SK-N-SH treated with all-trans-retinoic acid at 6 μM for 48 hours (cell line): ENCODE measurements at regions not wholly inside any gene's neighbourhood (a gene's known extent, or its start where the extent isn't known, plus 50 kb on each side); places are given as distances from the start of the nearest gene placed in this dataset.

Experiments
- BACH2 ChIP-seq: fragments of 250-450 bp; sonication (Bioruptor Pico); IDR thresholded peaks from 2 replicates; pipeline ENCODE4 v1.9.0; 2021; ENCODE audit warnings: mild to moderate bottlenecking, borderline replicate concordance
- ESRRG ChIP-seq: fragments of 250-450 bp; sonication (Bioruptor Pico); IDR thresholded peaks from 2 replicates; pipeline ENCODE4 v1.6.1; 2021; ENCODE audit warnings: mild to moderate bottlenecking
- ISL1 ChIP-seq: fragments of 250-450 bp; sonication (Bioruptor Pico); IDR thresholded peaks from 2 replicates; pipeline ENCODE4 v2.1.2; 2022; ENCODE audit warnings: mild to moderate bottlenecking, moderate library complexity
- ZFP3 ChIP-seq: fragments of 250-450 bp; sonication (Bioruptor Pico); IDR thresholded peaks from 2 replicates; pipeline ENCODE4 v1.5.0; 2020; ENCODE audit warnings: mild to moderate bottlenecking, moderate library complexity
- ZFP30 ChIP-seq: fragments of 450-650 bp; formaldehyde crosslinking; IDR thresholded peaks from 2 replicates; pipeline ENCODE4 v1.5.0; 2022; ENCODE audit warnings: mild to moderate bottlenecking, moderate library complexity
- ZNF565 ChIP-seq: fragments of 450-650 bp; formaldehyde crosslinking; conservative IDR thresholded peaks from 2 replicates; pipeline ENCODE4 v1.5.0; 2020; ENCODE audit warnings: low read depth, mild to moderate bottlenecking, moderate library complexity
- ZNF70 ChIP-seq: fragments of 450-650 bp; formaldehyde crosslinking; IDR thresholded peaks from 2 replicates; pipeline ENCODE4 v1.5.0; 2020; ENCODE audit warnings: mild to moderate bottlenecking, moderate library complexity
- TF ChIP-seq, protein P1 (sequence below): fragments of 250-450 bp; sonication (Bioruptor Pico); IDR thresholded peaks from 2 replicates; pipeline ENCODE4 v1.8.0; 2020; ENCODE audit warnings: mild to moderate bottlenecking, moderate library complexity, borderline replicate concordance
- TF ChIP-seq, protein P2 (sequence below): fragments of 250-450 bp; sonication (Bioruptor Pico); IDR thresholded peaks from 2 replicates; pipeline ENCODE4 v1.5.1; 2021; ENCODE audit warnings: mild to moderate bottlenecking, moderate library complexity
- TF ChIP-seq, protein P3 (sequence below): fragments of 250-450 bp; sonication (Bioruptor Pico); IDR thresholded peaks from 2 replicates; pipeline ENCODE4 v1.5.1; 2020; ENCODE audit warnings: low read depth, mild to moderate bottlenecking, moderate library complexity

DNA sequence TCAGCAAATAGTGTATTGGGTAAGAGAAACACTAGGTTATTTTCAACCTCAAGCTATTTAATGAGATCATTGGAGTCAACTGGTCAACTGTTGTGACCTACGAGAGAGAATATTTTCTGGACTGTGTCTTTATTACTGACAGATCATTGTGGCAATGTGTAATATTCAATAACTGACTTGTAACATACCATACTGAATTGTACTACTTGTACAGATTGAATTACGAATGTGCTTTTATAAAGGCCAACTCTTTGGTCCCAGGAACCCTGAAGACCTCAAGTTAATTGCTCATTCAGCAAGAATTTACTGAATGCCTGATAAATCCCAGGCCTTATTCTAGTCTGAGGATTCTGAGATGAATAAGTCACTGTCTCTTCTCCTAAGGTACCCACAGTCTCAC, 56.1 kb upstream of the CAMK1G start:
- TF ChIP-seq ZFP30 (CRISPR knock-in tag) (no peak), ZFP3 (CRISPR knock-in tag) (no peak), BACH2 (CRISPR knock-in tag) (no peak), ZNF70 (CRISPR knock-in tag) (no peak), ESRRG (CRISPR knock-in tag) (no peak), ZNF565 (CRISPR knock-in tag) (no peak), ISL1 (no peak; the same call in 1 of the 2 replicates)
- TF ChIP-seq, protein P1, sequence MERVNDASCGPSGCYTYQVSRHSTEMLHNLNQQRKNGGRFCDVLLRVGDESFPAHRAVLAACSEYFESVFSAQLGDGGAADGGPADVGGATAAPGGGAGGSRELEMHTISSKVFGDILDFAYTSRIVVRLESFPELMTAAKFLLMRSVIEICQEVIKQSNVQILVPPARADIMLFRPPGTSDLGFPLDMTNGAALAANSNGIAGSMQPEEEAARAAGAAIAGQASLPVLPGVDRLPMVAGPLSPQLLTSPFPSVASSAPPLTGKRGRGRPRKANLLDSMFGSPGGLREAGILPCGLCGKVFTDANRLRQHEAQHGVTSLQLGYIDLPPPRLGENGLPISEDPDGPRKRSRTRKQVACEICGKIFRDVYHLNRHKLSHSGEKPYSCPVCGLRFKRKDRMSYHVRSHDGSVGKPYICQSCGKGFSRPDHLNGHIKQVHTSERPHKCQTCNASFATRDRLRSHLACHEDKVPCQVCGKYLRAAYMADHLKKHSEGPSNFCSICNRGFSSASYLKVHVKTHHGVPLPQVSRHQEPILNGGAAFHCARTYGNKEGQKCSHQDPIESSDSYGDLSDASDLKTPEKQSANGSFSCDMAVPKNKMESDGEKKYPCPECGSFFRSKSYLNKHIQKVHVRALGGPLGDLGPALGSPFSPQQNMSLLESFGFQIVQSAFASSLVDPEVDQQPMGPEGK, result no peak
- TF ChIP-seq, protein P2, sequence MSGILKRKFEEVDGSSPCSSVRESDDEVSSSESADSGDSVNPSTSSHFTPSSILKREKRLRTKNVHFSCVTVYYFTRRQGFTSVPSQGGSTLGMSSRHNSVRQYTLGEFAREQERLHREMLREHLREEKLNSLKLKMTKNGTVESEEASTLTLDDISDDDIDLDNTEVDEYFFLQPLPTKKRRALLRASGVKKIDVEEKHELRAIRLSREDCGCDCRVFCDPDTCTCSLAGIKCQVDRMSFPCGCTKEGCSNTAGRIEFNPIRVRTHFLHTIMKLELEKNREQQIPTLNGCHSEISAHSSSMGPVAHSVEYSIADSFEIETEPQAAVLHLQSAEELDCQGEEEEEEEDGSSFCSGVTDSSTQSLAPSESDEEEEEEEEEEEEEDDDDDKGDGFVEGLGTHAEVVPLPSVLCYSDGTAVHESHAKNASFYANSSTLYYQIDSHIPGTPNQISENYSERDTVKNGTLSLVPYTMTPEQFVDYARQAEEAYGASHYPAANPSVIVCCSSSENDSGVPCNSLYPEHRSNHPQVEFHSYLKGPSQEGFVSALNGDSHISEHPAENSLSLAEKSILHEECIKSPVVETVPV (CRISPR knock-in tag), result no peak
- TF ChIP-seq, protein P3, sequence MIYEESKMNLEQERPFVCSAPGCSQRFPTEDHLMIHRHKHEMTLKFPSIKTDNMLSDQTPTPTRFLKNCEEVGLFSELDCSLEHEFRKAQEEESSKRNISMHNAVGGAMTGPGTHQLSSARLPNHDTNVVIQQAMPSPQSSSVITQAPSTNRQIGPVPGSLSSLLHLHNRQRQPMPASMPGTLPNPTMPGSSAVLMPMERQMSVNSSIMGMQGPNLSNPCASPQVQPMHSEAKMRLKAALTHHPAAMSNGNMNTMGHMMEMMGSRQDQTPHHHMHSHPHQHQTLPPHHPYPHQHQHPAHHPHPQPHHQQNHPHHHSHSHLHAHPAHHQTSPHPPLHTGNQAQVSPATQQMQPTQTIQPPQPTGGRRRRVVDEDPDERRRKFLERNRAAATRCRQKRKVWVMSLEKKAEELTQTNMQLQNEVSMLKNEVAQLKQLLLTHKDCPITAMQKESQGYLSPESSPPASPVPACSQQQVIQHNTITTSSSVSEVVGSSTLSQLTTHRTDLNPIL (CRISPR knock-in tag), result no peak
